HEK293 (cell line): ENCODE measurements at regions not wholly inside any gene's neighbourhood (a gene's known extent, or its start where the extent isn't known, plus 50 kb on each side); places are given as distances from the start of the nearest gene placed in this dataset.
"Not testable (repeated sequence)": the region's sequence is repeated elsewhere in the genome, so short reads cannot be mapped to it uniquely, and the experiment has no call there.

Experiments
- CTCF ChIA-PET: fragments of 350-600 bp; formaldehyde crosslinking; extraction: SDS; loops from one replicate; lab custom pipeline; 2021; ENCODE audit warnings: antibody characterized with exemption; lab: Yijun Ruan, JAX
- POLR2A ChIA-PET: fragments of 300-600 bp; formaldehyde crosslinking; extraction: SDS; loops from one replicate; lab custom pipeline; 2020; ENCODE audit warnings: antibody characterized with exemption, inconsistent platforms; lab: Yijun Ruan, JAX
- H3K27ac ChIP-seq: fragments of 200-500 bp; sonication (Bioruptor generic); 2 replicates; pipeline ENCODE4 v1.5.1; 2014; ENCODE audit warnings: low read depth, low read length, control low read depth, inconsistent platforms; ENCODE audit errors: extremely low read depth
- H3K36me3 ChIP-seq, 2 experiments: fragments of 200-500 bp in 1 of 2; sonication (Bioruptor generic) in 1 of 2; 1 replicate in 1 of 2; 2 replicates in 1 of 2; pipeline ENCODE4 v1.5.1; 2014 to 2017; ENCODE audit warnings: inconsistent platforms in 2 of 2, low read length in 2 of 2; ENCODE audit not compliant: control insufficient read depth in 2 of 2, insufficient read depth in 1 of 2
- H3K4me1 ChIP-seq: fragments of 200-500 bp; sonication (Bioruptor generic); 2 replicates; pipeline ENCODE4 v1.5.1; 2014; ENCODE audit warnings: mild to moderate bottlenecking, low read length, inconsistent platforms; ENCODE audit not compliant: control insufficient read depth, insufficient read depth
- H3K4me3 ChIP-seq: 2 replicates; pipeline ENCODE4 v1.5.1; 2011; ENCODE audit warnings: low read depth, mild to moderate bottlenecking, control low read depth, low read length, moderate library complexity
- H3K9me3 ChIP-seq: fragments of 200-500 bp; sonication (Bioruptor generic); 2 replicates; pipeline ENCODE4 v1.5.1; 2014; ENCODE audit warnings: low read depth, low read length, inconsistent platforms; ENCODE audit not compliant: control insufficient read depth, insufficient read depth
- GLIS2 ChIP-seq: fragments of 450-650 bp; formaldehyde crosslinking; IDR thresholded peaks from 2 replicates; pipeline ENCODE4 v1.5.1; 2016; ENCODE audit warnings: missing biosample characterization, missing genetic modification characterization
- KLF7 ChIP-seq: fragments of 450-650 bp; formaldehyde crosslinking; IDR thresholded peaks from 2 replicates; pipeline ENCODE4 v1.5.1; 2016; ENCODE audit warnings: missing biosample characterization, missing genetic modification characterization, borderline replicate concordance
- KLF9 ChIP-seq: fragments of 450-650 bp; formaldehyde crosslinking; IDR thresholded peaks from 2 replicates; pipeline ENCODE4 v1.5.1; 2016; ENCODE audit warnings: missing biosample characterization, missing genetic modification characterization, low read depth
- PATZ1 ChIP-seq: fragments of 450-650 bp; formaldehyde crosslinking; IDR thresholded peaks from 2 replicates; pipeline ENCODE4 v1.5.1; 2016; ENCODE audit warnings: missing biosample characterization, missing genetic modification characterization
- PBX3 ChIP-seq: sonication (generic); formaldehyde crosslinking; IDR thresholded peaks from 2 replicates; pipeline ENCODE4 v1.8.1; 2022; ENCODE audit warnings: mild to moderate bottlenecking, moderate library complexity, missing genetic modification reagents
- RBAK ChIP-seq: fragments of 450-650 bp; formaldehyde crosslinking; IDR thresholded peaks from 2 replicates; pipeline ENCODE4 v1.5.1; 2016; ENCODE audit warnings: missing biosample characterization, missing genetic modification characterization
- ZBTB17 ChIP-seq: fragments of 450-650 bp; formaldehyde crosslinking; IDR thresholded peaks from 2 replicates; pipeline ENCODE4 v1.5.1; 2016; ENCODE audit warnings: missing biosample characterization, missing genetic modification characterization
- ZNF2 ChIP-seq: fragments of 450-650 bp; formaldehyde crosslinking; IDR thresholded peaks from 2 replicates; pipeline ENCODE4 v1.5.1; 2016; ENCODE audit warnings: missing biosample characterization, missing genetic modification characterization
- ZNF211 ChIP-seq: fragments of 450-650 bp; formaldehyde crosslinking; IDR thresholded peaks from 2 replicates; pipeline ENCODE4 v1.5.1; 2016; ENCODE audit warnings: low read depth, missing biosample characterization, missing genetic modification characterization
- ZNF239 ChIP-seq: fragments of 450-650 bp; formaldehyde crosslinking; IDR thresholded peaks from 2 replicates; pipeline ENCODE4 v1.5.1; 2016; ENCODE audit warnings: missing biosample characterization, missing genetic modification characterization
- ZNF423 ChIP-seq: fragments of 450-650 bp; formaldehyde crosslinking; IDR thresholded peaks from 2 replicates; pipeline ENCODE4 v1.5.1; 2016; ENCODE audit warnings: missing biosample characterization, missing genetic modification characterization
- ZNF521 ChIP-seq: fragments of 450-650 bp; formaldehyde crosslinking; IDR thresholded peaks from 2 replicates; pipeline ENCODE4 v1.5.1; 2017; ENCODE audit warnings: missing biosample characterization, mild to moderate bottlenecking, missing genetic modification characterization
- ZNF600 ChIP-seq: fragments of 450-650 bp; formaldehyde crosslinking; IDR thresholded peaks from 2 replicates; pipeline ENCODE4 v1.5.1; 2016; ENCODE audit warnings: missing biosample characterization, missing genetic modification characterization
- ZNF677 ChIP-seq: fragments of 450-650 bp; IDR thresholded peaks from 2 replicates; pipeline ENCODE4 v1.5.0; 2018; ENCODE audit warnings: missing biosample characterization, mild to moderate bottlenecking, missing genetic modification characterization, moderate library complexity

DNA sequence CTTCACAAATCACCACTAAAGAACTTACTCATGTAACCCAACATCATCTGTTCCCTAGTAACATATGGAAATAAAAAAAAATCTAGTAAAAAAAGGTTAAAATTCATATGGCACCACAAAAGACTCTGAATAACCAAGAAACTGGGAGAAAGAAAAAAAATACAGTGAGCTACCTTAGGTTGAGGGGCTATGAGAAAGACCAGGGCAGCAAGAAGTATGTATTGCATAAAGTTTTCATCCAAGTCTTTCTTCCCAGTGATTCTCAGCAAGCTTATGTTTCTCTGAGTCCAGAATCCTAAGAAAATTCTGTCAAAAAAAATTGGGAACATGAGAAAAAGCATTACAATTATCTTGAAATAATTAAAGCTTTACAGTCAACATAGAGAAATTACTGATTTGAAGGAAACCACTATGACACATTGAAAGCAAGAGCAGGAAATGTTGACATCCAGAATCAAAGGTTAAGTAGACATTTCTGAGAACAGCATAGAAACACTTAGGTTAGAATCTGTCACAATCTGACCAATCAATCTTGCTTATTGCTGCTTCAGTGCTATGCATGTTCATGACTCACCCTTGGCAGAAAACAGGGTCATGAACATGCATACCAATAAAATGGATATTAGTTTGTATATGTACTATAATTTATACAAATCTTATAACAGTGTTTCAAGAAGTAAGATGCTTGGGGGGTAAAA is 494.0 kb upstream of the POT1 start:
- no peak for TF ChIP-seq KLF9
- no peak for TF ChIP-seq KLF7 (tag by site-specific recombination)
- TF ChIP-seq ZNF521 (tag by site-specific recombination) = no peak
- Histone ChIP-seq H3K27ac (no peak overlapping the region), H3K4me1 (no peaks in the 10 kb centered on the region), H3K36me3 (no peaks in the 10 kb centered on the region), H3K9me3 (no peaks in the 10 kb centered on the region), H3K4me3 (no peak overlapping the region)
- ChIA-PET POLR2A (no interaction called here), CTCF (interaction anchor here (0.7 kb wide), 1 partner anchor 188 kb away, joined by 3 read pairs; no protein-coding TSS in a partner anchor)

DNA sequence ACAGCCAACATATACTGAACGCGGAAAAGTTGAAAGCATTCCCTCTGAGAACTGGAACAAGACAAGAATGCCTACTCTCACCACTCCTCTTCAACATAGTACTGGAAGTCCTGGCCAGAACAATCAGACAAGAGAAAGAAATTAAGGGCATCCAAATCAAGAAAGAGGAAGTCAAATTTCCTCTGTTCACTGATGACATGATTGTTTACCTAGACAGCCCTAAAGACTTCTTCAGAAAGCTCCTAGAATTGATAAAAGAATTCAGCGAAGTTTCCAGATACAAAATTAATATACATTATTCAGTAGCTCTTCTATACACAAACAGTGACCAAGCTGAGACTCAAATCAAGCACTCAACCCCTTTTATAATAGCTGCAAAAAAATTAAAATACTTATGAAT is 491.8 kb upstream of the POT1 start:
- H3K27ac ChIP-seq, H3K9me3 ChIP-seq, POLR2A ChIA-PET, H3K4me1 ChIP-seq, H3K4me3 ChIP-seq, H3K36me3 ChIP-seq: not testable (repeated sequence)
- CTCF ChIA-PET = interaction anchor here (0.7 kb wide), 1 partner anchor 9 kb away, joined by 3 read pairs; no protein-coding TSS in a partner anchor

DNA sequence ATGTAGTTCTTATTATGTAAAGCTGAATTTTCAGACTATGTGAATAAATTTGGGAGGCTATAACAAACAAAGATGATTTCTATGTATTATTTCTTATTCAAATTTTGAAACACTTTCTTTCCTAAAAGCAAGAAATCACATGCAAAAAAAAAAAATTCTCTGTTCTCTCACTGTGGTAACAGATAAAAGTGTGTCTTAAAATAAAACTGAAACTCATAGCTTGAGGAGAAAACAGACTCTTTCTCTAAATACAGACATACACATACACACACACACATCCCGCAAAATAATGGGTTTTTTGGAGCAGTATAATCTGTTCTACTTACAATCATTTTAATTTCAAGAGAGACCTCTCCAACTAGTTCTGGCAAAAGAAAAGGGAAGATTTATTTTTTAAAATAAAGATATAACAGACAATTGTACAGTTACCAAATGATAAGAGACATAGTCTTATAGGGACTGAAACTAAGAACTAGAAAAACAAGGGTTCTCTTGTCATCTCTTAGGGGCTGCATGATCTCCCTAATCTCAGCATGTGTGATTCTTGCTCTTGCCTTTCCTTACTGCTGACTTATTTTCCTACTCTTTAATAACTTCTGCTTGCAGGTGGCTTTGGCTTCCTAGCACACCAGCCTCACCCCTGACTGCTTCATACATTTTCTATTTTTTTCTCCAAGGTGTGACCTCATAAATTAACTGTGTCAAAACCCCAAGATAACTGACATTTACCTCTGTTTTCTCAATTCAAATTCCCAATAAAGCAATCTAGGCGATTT is 483.5 kb upstream of the POT1 start:
- no peak for TF ChIP-seq ZNF211 (tag by site-specific recombination)
- TF ChIP-seq PBX3 (CRISPR knock-in tag) = no peak
- no peak for TF ChIP-seq PATZ1 (tag by site-specific recombination)
- TF ChIP-seq GLIS2 (tag by site-specific recombination) = no peak
- TF ChIP-seq ZBTB17 (tag by site-specific recombination) = no peak
- TF ChIP-seq ZNF2 (tag by site-specific recombination) = no peak
- TF ChIP-seq ZNF239 (tag by site-specific recombination) = no peak
- no peak for TF ChIP-seq ZNF600 (tag by site-specific recombination)
- no peak for TF ChIP-seq RBAK (tag by site-specific recombination)
- Histone ChIP-seq H3K9me3 (no peaks in the 10 kb centered on the region), H3K36me3 (no peaks in the 10 kb centered on the region), H3K4me3 (no peak overlapping the region), H3K27ac (no peak overlapping the region), H3K4me1 (no peaks in the 10 kb centered on the region)
- CTCF ChIA-PET = interaction anchor here (0.7 kb wide), 1 partner anchor 734 kb away, joined by 3 read pairs; no protein-coding TSS in a partner anchor
- POLR2A ChIA-PET = no interaction called here

DNA sequence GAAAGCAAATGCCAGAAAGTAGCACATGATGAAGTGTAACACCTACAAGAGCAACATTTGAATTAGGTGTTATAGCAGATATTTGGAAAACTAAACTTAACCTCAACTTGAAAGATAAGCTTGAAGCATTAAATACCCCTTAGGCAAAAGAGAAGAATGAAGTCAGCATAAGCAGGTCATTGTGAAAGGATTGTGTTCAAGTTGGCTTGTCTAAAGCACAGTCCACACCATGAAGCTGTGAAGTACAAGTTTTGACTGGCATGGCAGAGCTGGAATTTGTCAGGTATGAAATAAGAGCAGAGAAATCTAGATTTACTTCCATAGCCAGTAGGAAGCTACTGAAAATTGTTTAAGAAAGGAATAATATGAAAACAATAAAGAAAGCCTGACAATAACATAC is 480.3 kb upstream of the POT1 start:
- H3K4me1 ChIP-seq = no peaks in the 10 kb centered on the region
- ChIA-PET POLR2A (no interaction called here), CTCF (no interaction called here)
- H3K36me3 ChIP-seq = no peaks in the 10 kb centered on the region
- H3K4me3 ChIP-seq = no peak overlapping the region
- H3K27ac ChIP-seq = no peak overlapping the region
- no peaks in the 10 kb centered on the region for H3K9me3 ChIP-seq
- TF ChIP-seq ZNF423 (no peak), ZNF677 (tag by site-specific recombination) (no peak)
